K562 (cell line): ENCODE measurements at regions not wholly inside any gene's neighbourhood (a gene's known extent, or its start where the extent isn't known, plus 50 kb on each side); places are given as distances from the start of the nearest gene placed in this dataset.

ENCODE experiments used
- DIDO1 ChIP-seq: fragments of 450-650 bp; IDR thresholded peaks from 2 replicates; pipeline ENCODE4 v1.6.1; 2016; ENCODE audit warnings: low read depth, missing biosample characterization, missing genetic modification characterization
- EP300 ChIP-seq: IDR thresholded peaks from 2 replicates; pipeline ENCODE4 v1.6.1; 2012; ENCODE audit warnings: low read length, improper control_type of control experiment
- FOS ChIP-seq: IDR thresholded peaks from 3 replicates; pipeline ENCODE4 v1.6.1; 2011; ENCODE audit not compliant: insufficient read length; ENCODE audit errors: extremely low read depth
- FOXP1 ChIP-seq: sonication (generic); formaldehyde crosslinking; IDR thresholded peaks from 2 replicates; pipeline ENCODE4 v1.8.0; 2022; ENCODE audit warnings: mild to moderate bottlenecking, missing genetic modification reagents
- ILF3 ChIP-seq: fragments of 450-650 bp; IDR thresholded peaks from 2 replicates; pipeline ENCODE4 v1.6.1; 2018; ENCODE audit warnings: antibody characterized with exemption, mild to moderate bottlenecking, moderate library complexity, borderline replicate concordance
- KLF10 ChIP-seq: fragments of 250-450 bp; sonication (Bioruptor Pico); IDR thresholded peaks from 2 replicates; pipeline ENCODE4 v1.6.1; 2021; ENCODE audit warnings: matching md5 sums
- MCM3 ChIP-seq: fragments of 450-650 bp; IDR thresholded peaks from 2 replicates; pipeline ENCODE4 v1.6.1; 2016
- NR0B1 ChIP-seq: fragments of 450-650 bp; IDR thresholded peaks from one replicate; pipeline ENCODE4 v1.6.1; 2018; ENCODE audit warnings: mild to moderate bottlenecking, moderate library complexity; ENCODE audit not compliant: partially characterized antibody
- PHF8 ChIP-seq: fragments of 200-600 bp; sonication (generic); IDR thresholded peaks from 2 replicates; pipeline ENCODE4 v1.6.1; 2012; ENCODE audit warnings: mixed run types, mild to moderate bottlenecking, inconsistent platforms, low read length, moderate library complexity, borderline replicate concordance
- RBM39 ChIP-seq: fragments of 200-400 bp; formaldehyde crosslinking; optimal IDR thresholded peaks from 2 replicates; pipeline ENCODE3; 2018; ENCODE audit warnings: low read depth, low read length
- REST ChIP-seq, 2 experiments: fragments of 450-650 bp; formaldehyde crosslinking in 1 of 2; IDR thresholded peaks; 2 replicates each; pipeline versions ENCODE4 v1.4.0 to v1.6.1; 2014 to 2020; ENCODE audit warnings: mild to moderate bottlenecking in 2 of 2, borderline replicate concordance in 1 of 2, low read depth in 1 of 2
- SAFB ChIP-seq: fragments of 200-400 bp; formaldehyde crosslinking; IDR thresholded peaks from 2 replicates; pipeline ENCODE4 v1.6.1; 2017; ENCODE audit warnings: low read depth, low read length, borderline replicate concordance
- SAFB2 ChIP-seq: fragments of 200-400 bp; formaldehyde crosslinking; IDR thresholded peaks from 2 replicates; pipeline ENCODE4 v1.6.1; 2018; ENCODE audit warnings: borderline replicate concordance, low read length, low read depth, moderate library complexity; ENCODE audit not compliant: severe bottlenecking
- TARDBP ChIP-seq: fragments of 450-650 bp; IDR thresholded peaks from 2 replicates; pipeline ENCODE4 v1.6.1; 2016
- TCFL5 ChIP-seq: fragments of 250-450 bp; sonication (Bioruptor Pico); conservative IDR thresholded peaks from 2 replicates; pipeline ENCODE4 v1.6.1; 2021; ENCODE audit warnings: mild to moderate bottlenecking, moderate library complexity, matching md5 sums
- ZNF134 ChIP-seq: fragments of 250-450 bp; sonication (Bioruptor Pico); conservative IDR thresholded peaks from 2 replicates; pipeline ENCODE4 v1.4.0; 2020
- ZNF655 ChIP-seq: fragments of 250-450 bp; sonication (Bioruptor Pico); IDR thresholded peaks from 2 replicates; pipeline ENCODE4 v1.5.0; 2021
- ZNF77 ChIP-seq: fragments of 250-450 bp; sonication (Bioruptor Pico); IDR thresholded peaks from 2 replicates; pipeline ENCODE4 v1.5.0; 2020

GRCh38 chr6:27019651-27020552 lies 227.6 kb upstream of the PRSS16 start (continued):
- TF ChIP-seq SAFB (no peak; the same call in 1 of the 2 replicates), DIDO1 (tag) (peak; percentile 29; the same call in 1 of the 2 replicates), REST (IDR thresholded peaks at IDR 0.05; ENCODE audit: borderline replicate concordance) (no peak), REST (CRISPR knock-in tag; IDR thresholded peaks at IDR 0.05; ENCODE audit: low read depth) (peak; percentile 70; the same call in 1 of the 2 replicates), ILF3 (no peak), NR0B1 (no peak), ZNF655 (CRISPR knock-in tag) (no peak), FOXP1 (no peak; the same call in 1 of the 2 replicates), MCM3 (no peak), ZNF134 (CRISPR knock-in tag) (0 out of 2 replicates have a peak, but pooled peaks have one; percentile 34), PHF8 (peak; percentile 98), FOS (no peak), SAFB2 (no peak), KLF10 (no peak), RBM39 (no peak), TCFL5 (CRISPR knock-in tag) (no peak), ZNF77 (CRISPR knock-in tag) (no peak), TARDBP (peak; percentile 92), EP300 (peak; percentile 68)
